HUES6 (cell line): ENCODE measurements at regions not wholly inside any gene's neighbourhood (a gene's known extent, or its start where the extent isn't known, plus 50 kb on each side); places are given as distances from the start of the nearest gene placed in this dataset.

Experiments
- H3K27ac ChIP-seq: 2 replicates; pipeline ENCODE4 v1.7.0; 2013; ENCODE audit warnings: low read depth, mild to moderate bottlenecking, low read length, inconsistent platforms
- H3K27me3 ChIP-seq: 2 replicates; pipeline ENCODE4 v1.6.1; 2013; ENCODE audit warnings: low read length; ENCODE audit not compliant: control insufficient read depth, insufficient read depth
- H3K36me3 ChIP-seq: 2 replicates; pipeline ENCODE4 v1.6.1; 2013; ENCODE audit warnings: low read length; ENCODE audit not compliant: control insufficient read depth, insufficient read depth
- H3K4me1 ChIP-seq: 2 replicates; pipeline ENCODE4 v1.6.1; 2013; ENCODE audit warnings: low read length; ENCODE audit not compliant: control insufficient read depth, insufficient read depth
- H3K4me3 ChIP-seq: 2 replicates; pipeline ENCODE4 v1.5.1; 2013; ENCODE audit warnings: low read depth, low read length
- H3K9ac ChIP-seq: one replicate; pipeline ENCODE4 v1.6.1; 2013; ENCODE audit warnings: mild to moderate bottlenecking, low read length
- H3K9me3 ChIP-seq: 2 replicates; pipeline ENCODE4 v1.6.1; 2013; ENCODE audit warnings: low read depth, low read length; ENCODE audit not compliant: control insufficient read depth, insufficient read depth

DNA sequence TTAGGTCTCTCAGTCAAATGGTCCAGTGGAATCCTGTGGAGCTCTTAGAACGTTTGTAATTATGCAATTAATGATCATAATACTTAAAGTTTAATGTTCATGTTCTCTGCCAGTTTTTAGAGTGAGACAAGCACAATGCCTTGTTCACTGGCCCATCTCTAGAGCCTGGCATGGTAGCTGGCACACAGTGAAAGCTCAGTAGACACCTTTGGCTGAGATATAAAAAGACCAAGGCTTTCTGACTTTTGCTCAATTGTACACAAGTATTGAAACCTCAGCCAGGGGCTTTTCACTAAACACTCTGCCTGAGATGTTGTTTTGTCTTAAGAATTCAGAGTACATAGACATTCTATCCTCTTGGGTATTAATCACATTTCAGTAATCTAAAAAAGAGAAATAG is 241.8 kb upstream of the ATP2B1 start:
- Histone ChIP-seq H3K9me3 (no peaks in the 10 kb centered on the region), H3K4me3 (no peak overlapping the region), H3K27me3 (no peaks in the 10 kb centered on the region), H3K27ac (no peak overlapping the region), H3K4me1 (peaks cover 24% of the 10 kb centered on the region), H3K9ac (no peak overlapping the region), H3K36me3 (no peaks in the 10 kb centered on the region)

DNA sequence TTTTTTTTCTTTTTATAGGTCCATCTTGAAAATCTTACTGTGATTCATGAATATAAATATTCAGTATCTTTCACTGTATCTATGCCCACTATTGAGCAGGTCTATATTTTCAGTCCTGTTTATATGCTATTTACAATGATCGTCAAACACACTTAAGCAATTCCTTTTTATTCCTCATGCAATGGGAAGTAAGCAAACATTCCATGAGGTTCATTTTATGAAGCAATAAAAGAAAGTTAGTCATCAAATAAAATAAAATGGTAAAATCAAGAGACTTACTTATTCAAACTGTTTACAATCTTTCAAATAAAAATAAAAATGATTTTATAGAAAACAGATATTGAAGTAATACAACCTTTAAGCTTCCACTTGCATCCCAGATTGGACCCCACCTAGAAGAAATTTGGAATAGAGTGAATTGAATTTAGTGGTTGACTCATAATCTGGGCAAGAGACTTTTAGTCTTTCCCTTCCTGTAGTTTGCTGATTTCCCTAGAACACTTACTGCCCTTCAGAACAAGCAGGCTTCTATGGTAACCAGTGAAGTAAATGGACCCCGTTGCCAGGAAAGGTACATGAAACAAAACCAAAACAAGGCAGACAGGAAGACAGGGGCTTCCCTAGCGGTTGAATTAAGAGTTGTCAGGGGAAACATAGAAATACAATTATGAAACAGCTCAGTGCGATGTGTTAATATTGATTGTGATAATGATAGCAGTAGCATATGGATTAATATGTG is 241.0 kb upstream of the ATP2B1 start:
- H3K27ac ChIP-seq: no peak overlapping the region
- H3K36me3 ChIP-seq: no peaks in the 10 kb centered on the region
- H3K27me3 ChIP-seq: no peaks in the 10 kb centered on the region
- no peaks in the 10 kb centered on the region for H3K9me3 ChIP-seq
- no peak overlapping the region for H3K4me3 ChIP-seq
- peaks cover 24% of the 10 kb centered on the region for H3K4me1 ChIP-seq
- H3K9ac ChIP-seq: no peak overlapping the region

DNA sequence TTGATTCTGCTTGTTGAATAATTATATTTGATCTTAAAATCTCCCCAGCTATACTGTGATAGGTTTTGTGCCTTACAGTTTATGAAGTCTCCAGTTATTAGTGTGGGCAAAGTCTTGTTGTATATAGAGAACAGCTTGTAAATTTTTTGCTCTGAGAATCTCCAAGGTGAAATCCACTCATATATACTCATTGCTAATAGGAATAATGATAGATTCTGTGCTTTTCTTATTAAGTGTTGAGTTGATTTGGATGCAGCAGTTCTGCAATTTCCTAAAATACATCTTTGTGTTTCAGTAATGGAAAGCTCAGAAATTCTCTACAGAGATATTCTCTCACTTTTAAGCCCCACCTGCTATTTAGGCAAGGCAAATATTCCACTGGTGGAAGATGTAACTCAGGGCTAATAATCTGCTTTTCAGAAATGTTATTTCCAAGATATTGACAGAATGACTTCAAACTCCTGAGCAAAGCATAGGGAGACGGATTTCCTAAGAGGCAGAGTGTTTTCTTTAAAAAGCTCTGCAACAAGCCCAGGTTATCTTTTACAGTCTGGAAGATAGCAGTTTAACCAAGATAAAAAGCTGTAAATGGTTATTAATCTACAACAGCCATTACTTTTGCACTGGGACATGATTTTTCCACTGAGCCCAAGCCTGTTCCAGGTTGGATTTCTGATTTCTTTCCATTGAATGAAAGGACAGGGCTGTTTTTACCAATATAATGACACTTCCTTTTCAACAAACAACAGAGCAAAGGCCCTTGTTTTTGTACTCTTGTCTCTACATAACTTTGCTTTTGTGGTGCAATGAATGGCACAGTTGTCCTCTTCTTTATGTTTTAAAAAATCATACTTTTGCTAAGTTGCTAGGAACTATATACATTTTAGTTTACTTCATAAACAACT is 239.9 kb upstream of the ATP2B1 start:
- Histone ChIP-seq H3K4me1 (peaks cover 24% of the 10 kb centered on the region), H3K4me3 (no peak overlapping the region), H3K36me3 (no peaks in the 10 kb centered on the region), H3K27ac (0 out of 2 replicates have a peak overlapping the region, but pooled peaks have one; percentile 23), H3K27me3 (no peaks in the 10 kb centered on the region), H3K9ac (no peak overlapping the region), H3K9me3 (no peaks in the 10 kb centered on the region)

DNA sequence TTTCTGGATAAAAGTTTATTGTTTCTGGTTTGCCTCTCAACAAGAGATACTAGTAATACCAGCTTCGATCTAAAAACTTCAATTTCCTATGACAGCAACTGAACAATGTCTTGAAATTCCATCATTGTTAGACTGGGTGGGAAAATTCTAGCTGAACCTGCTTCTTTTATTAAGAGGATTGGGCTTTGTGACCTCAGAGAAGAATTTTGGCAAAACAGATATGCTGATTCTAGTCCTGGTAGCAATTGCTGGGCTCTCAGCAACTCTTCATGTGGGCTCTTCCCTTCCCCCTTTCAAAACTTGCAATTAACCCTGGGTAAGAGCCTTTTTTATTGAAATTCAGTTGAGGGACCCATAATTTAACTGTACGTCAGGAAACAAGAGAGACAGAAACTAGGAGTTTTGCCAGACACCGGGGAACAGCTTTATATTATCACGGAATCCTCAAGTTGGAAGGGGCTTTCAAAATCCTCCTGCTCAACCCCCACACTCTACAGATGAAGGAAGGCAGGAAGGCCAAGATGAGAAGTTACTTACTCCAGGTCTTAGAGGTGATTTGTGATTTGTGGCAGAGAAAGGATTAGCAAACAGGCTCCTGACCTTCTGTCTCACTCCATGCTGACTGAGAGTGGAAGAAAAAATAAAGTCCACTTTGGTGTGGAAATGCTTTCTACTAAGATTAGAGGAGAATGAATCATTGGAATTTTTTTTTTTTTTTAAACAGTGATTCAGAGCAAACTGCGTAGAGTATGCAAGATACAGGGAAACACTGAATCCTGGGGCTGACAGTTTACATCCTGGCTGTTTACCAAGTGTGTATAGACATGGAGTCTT is 239.0 kb upstream of the ATP2B1 start:
- Histone ChIP-seq H3K9me3 (no peaks in the 10 kb centered on the region), H3K4me1 (peaks cover 26% of the 10 kb centered on the region), H3K9ac (no peak overlapping the region), H3K27me3 (no peaks in the 10 kb centered on the region), H3K4me3 (no peak overlapping the region), H3K36me3 (no peaks in the 10 kb centered on the region), H3K27ac (no peak overlapping the region)

DNA sequence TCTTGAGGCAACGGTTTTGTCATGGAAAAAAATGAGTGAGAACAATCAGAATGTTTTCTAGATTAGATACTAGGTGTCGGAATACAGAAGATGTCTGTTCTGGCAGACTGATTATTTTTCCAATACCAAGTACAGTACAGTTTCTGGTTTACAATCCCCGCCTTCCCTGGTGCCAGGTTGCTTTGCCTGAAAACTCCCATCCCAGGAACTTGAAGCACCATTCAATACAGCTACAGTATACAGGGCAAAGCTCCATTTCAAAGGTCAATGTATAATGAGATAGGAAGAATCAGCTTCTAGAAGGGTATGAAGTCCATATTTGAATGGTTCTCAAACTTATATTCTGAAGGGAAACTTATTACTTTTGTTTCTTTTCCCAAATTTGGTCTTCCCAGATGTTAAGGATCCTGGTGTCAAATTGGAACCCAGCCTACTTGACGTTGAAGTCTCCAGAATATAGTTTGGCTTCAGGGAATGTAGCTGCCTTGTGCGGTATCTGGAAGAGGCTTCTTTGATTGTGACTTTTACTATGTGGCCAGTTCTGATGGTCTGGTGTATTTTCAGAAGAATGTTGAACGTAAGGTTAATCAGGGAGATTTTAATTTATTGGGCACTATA is 238.0 kb upstream of the ATP2B1 start:
- no peaks in the 10 kb centered on the region for H3K27me3 ChIP-seq
- H3K27ac ChIP-seq: no peak overlapping the region
- H3K9me3 ChIP-seq: no peaks in the 10 kb centered on the region
- no peaks in the 10 kb centered on the region for H3K36me3 ChIP-seq
- H3K4me1 ChIP-seq: peaks cover 28% of the 10 kb centered on the region
- H3K4me3 ChIP-seq: no peak overlapping the region
- H3K9ac ChIP-seq: no peak overlapping the region

DNA sequence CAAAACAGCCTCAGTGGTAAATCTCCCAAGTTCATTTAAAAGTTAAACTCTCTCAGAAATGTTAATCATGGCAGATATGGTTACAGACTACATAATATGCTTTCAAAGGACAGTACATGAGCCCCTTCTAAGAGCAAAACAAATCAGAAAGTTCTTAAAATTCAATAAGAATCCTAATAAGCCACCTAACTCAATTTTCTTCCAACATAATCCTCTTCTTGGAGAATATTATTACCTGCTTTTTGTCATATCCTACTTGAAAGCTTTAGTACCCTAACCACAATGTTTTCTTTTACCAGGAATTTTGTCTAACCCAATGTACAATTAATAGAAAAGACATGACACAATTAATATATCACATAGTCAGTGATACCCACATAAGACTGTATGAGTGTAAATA is 236.5 kb upstream of the ATP2B1 start:
- H3K27me3 ChIP-seq: no peaks in the 10 kb centered on the region
- H3K9me3 ChIP-seq: no peaks in the 10 kb centered on the region
- no peaks in the 10 kb centered on the region for H3K36me3 ChIP-seq
- no peak overlapping the region for H3K27ac ChIP-seq
- H3K9ac ChIP-seq: no peak overlapping the region
- H3K4me1 ChIP-seq: peaks cover 21% of the 10 kb centered on the region
- no peak overlapping the region for H3K4me3 ChIP-seq

DNA sequence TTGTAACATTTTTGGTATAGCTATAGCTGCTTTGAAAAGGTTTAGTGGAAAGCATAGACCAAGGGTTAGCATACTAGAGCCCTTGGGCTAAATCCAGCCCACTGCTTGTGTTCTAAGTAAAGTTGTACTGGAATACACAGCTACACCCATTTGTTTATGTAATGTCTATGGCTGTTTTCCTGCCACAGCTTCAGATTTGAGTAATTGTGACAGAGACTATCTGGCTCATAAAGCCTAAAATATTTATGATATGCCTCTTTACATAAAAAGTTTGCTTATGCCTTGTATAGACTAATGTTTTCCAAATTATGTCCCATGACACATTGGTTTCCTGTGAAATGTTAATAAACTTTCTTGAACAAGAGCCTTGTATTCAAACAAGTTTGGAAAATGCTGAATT is 234.8 kb upstream of the ATP2B1 start:
- no peak overlapping the region for H3K27ac ChIP-seq
- no peaks in the 10 kb centered on the region for H3K9me3 ChIP-seq
- H3K4me1 ChIP-seq: peaks cover 18% of the 10 kb centered on the region
- no peaks in the 10 kb centered on the region for H3K27me3 ChIP-seq
- H3K4me3 ChIP-seq: no peak overlapping the region
- H3K36me3 ChIP-seq: no peaks in the 10 kb centered on the region
- H3K9ac ChIP-seq: no peak overlapping the region

DNA sequence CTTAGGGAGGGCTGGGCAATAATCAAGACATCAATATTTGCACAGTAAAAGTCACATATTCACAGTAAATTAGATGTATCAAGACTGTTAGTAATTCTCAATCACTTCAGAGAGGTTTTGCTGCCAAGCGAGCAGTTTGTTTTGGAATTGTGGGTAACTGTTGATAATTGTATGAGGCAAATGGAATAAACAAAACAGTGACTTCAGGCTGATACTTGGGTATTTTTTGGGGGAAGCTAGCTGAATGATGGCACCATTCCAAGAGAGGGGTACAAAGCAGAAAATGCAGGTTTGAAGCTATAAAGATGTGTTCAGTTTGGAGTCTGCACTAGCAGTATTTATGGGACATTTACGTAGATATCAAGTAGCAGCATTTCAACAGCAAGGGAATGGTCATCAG is 232.8 kb upstream of the ATP2B1 start:
- Histone ChIP-seq H3K4me3 (no peak overlapping the region), H3K9ac (no peak overlapping the region), H3K4me1 (0 out of 2 replicates have a peak, but pooled peaks cover 4% of the 10 kb centered on the region), H3K27ac (no peak overlapping the region), H3K27me3 (no peaks in the 10 kb centered on the region), H3K36me3 (no peaks in the 10 kb centered on the region), H3K9me3 (no peaks in the 10 kb centered on the region)

DNA sequence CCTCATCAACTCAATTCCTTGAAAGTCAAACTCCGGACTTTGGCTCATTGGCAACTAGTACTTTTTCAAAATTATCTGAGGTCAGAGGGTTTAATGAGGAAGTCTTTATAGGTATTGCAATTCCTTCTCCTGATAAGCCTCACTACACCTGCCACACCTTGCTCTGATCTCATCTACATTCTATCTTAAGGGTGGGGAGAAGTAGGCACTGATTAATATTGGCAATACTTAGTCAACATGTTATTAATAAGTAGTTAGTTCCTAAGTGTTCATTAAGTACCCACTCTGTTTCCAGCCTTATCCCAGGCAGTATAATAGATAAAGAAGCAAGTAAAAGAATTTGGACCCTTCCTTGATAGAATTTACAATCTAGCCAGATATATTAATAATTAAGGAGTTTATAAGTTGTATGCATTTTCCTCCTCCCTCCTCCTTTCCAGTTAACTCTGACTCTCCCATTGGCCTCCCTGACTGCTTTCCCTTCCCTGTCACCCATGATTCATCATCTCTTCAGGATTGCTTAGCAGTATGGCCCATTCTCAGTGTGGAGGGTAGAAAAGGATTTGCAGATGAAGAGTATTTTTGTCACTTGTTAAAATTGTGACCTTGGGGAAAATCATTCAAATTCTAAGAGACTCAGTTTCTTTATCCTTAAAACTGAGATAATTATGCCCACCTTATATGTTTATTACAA is 231.0 kb upstream of the ATP2B1 start:
- H3K36me3 ChIP-seq: no peaks in the 10 kb centered on the region
- no peaks in the 10 kb centered on the region for H3K27me3 ChIP-seq
- no peak overlapping the region for H3K27ac ChIP-seq
- H3K9ac ChIP-seq: no peak overlapping the region
- H3K9me3 ChIP-seq: no peaks in the 10 kb centered on the region
- peaks cover 7% of the 10 kb centered on the region; the same call in 1 of the 2 replicates for H3K4me1 ChIP-seq
- H3K4me3 ChIP-seq: no peak overlapping the region

DNA sequence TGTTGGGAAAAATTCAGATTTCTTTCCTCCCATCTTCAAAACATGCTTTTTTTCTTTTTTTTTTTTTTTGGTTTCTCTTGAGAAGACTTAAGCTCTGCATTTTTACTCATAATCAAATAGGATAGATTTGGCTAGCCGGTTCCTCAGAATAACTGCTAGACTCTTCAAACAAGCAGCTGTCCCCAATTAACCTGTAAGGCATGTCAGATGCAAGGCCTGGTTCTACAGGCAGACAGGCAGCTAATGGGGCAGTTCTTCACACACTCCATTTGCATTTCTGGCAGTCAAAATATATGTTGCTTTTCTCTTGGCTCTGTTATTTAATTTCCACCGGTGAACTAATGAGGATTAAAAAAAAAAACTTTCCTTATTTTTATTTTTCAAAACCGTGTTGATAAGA is 228.0 kb upstream of the ATP2B1 start:
- H3K9me3 ChIP-seq: no peaks in the 10 kb centered on the region
- H3K27ac ChIP-seq: no peak overlapping the region
- H3K27me3 ChIP-seq: no peaks in the 10 kb centered on the region
- H3K9ac ChIP-seq: no peak overlapping the region
- no peak overlapping the region for H3K4me3 ChIP-seq
- peaks cover 5% of the 10 kb centered on the region; the same call in 1 of the 2 replicates for H3K4me1 ChIP-seq
- H3K36me3 ChIP-seq: no peaks in the 10 kb centered on the region
